Vagina (tissue), 2 donors: ENCODE measurements at regions not wholly inside any gene's neighbourhood (a gene's known extent, or its start where the extent isn't known, plus 50 kb on each side); places are given as distances from the start of the nearest gene placed in this dataset.

ENCODE experiments used
- CTCF ChIP-seq, 3 experiments: fragments of 450-650 bp in 2 of 3; fragments of 200-600 bp in 1 of 3; sonication (generic) in 1 of 3; IDR thresholded peaks; one replicate each; pipeline ENCODE4 v1.5.1; 2017 to 2019; ENCODE audit warnings: antibody characterized with exemption in 3 of 3, mild to moderate bottlenecking in 2 of 3, moderate library complexity in 2 of 3
- POLR2A ChIP-seq, 2 donors: fragments of 450-650 bp; IDR thresholded peaks; one replicate each; pipeline ENCODE4 v1.6.1; 2017; ENCODE audit warnings: antibody characterized with exemption in 2 of 2, mild to moderate bottlenecking in 2 of 2, moderate library complexity in 2 of 2

GRCh38 chr2:236350426-236350825 lies 86.2 kb upstream of the ASB18 start:
- no peak for TF ChIP-seq POLR2A (IDR thresholded peaks at IDR 0.05)
- TF ChIP-seq CTCF (IDR thresholded peaks at IDR 0.05): no peak
